NCI-H1417 (cell line): ENCODE measurements at regions not wholly inside any gene's neighbourhood (a gene's known extent, or its start where the extent isn't known, plus 50 kb on each side); places are given as distances from the start of the nearest gene placed in this dataset.
"Not testable (repeated sequence)": the region's sequence is repeated elsewhere in the genome, so short reads cannot be mapped to it uniquely, and the experiment has no call there.

Experiments used
- DNase-seq, 3 experiments: peaks; one replicate each; lab custom pipeline; 2025; lab: John Stamatoyannopoulos, UW

DNA sequence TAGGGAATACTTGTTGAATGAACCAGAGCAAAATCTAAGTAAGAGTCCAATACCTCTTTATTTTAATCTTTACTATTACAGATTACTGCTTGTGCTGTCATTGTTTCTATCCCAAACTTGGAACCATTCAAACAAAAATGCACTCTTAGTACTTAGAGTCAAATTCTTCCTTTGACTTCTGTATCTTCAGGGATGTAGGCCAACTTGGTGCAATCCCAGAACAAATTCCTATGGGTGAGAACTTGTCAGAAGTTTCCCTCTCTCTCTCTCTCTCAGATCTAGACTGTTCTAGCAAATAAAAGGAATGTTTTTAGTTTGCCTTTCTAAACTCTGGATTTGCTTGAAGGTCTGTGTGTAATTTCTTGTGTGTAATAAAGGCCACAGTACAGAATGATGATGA lies 329.0 kb upstream of the TMTC4 start:
- DNase-seq, result no peak

GRCh38 chr13:100989392-100989791 lies 314.8 kb upstream of the TMTC4 start:
- DNase-seq, result no peak

- DNase-seq, result no peak
Measured at GRCh38 chr13:100988921-100989320, 314.3 kb upstream of the TMTC4 start.

- peak; percentile 10 to 81 (median 59) for DNase-seq
Measured at GRCh38 chr13:100987948-100988347, 313.4 kb upstream of the TMTC4 start.

- DNase-seq, result no peak
Measured at GRCh38 chr13:100986571-100986970, 312.0 kb upstream of the TMTC4 start.

- peak in 1 of 3 experiments; percentile 52 for DNase-seq
Measured at GRCh38 chr13:100984085-100984705, 309.6 kb upstream of the TMTC4 start.

- DNase-seq, result no peak
Measured at GRCh38 chr13:100983111-100983510, 308.5 kb upstream of the TMTC4 start.

GRCh38 chr13:100980171-100980570 lies 305.6 kb upstream of the TMTC4 start:
- DNase-seq, result no peak

DNA sequence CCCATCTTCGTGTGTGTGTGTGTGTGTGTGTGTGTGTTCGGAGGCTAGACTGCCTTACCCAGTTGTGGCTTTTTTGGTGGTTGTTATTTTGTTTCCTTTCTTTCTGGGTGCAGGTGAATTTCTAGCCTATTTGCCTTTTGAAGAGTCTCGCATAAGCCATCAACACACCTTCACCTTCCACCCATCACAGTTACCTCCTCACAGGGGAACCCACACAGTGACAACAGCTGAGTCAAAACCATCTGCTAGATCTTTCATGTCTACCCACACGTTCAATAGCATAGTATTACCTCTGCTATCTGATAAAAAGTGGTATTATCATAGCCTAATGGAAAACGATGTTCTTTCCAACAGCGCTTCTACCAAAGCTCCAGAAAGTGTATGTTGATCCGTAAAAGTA lies 303.2 kb upstream of the TMTC4 start:
- no peak for DNase-seq

GRCh38 chr13:100976993-100977392 lies 302.4 kb upstream of the TMTC4 start:
- no peak for DNase-seq

DNA sequence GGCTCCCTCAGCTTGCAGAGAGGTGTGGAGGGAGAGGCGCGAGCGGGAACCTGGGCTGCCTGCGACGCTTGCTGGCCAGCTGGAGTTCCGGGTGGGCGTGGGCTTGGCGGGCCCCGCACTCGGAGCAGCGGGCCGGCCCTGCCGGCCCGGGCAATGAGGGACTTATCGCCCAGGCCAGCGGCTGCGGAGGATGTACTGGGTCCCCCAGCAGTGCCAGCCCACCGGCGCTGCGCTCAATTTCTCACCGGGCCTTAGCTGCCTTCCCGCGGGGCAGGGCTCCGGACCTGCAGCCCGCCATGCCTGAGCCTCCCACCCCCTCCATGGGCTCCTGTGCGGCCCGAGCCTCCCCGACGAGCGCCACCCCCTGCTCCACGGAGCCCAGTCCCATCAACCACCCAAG lies 301.1 kb upstream of the TMTC4 start:
- DNase-seq, result not testable (repeated sequence)

GRCh38 chr13:100962585-100962984 lies 288.0 kb upstream of the TMTC4 start:
- no peak for DNase-seq

GRCh38 chr13:100961186-100961585 lies 286.6 kb upstream of the TMTC4 start:
- DNase-seq, result no peak

DNA sequence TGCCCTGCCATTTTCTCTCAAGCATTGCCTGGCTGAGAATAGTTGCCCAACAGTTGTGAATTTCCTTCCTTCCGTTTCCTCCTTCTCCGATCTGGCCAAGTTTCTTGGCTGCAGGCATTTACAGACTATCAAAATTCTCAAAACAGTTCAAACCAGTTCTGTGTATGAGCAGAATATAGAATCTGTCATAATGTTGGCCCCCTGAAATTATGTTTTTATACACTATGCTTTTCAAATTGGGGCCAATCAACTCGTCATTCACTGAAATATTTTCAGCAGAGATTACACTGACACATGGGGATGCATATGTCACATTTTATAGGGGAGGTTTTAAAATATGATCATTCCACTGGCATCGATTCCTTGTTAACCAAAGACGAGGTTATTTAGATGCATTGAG lies 284.2 kb upstream of the TMTC4 start:
- DNase-seq, result no peak

DNA sequence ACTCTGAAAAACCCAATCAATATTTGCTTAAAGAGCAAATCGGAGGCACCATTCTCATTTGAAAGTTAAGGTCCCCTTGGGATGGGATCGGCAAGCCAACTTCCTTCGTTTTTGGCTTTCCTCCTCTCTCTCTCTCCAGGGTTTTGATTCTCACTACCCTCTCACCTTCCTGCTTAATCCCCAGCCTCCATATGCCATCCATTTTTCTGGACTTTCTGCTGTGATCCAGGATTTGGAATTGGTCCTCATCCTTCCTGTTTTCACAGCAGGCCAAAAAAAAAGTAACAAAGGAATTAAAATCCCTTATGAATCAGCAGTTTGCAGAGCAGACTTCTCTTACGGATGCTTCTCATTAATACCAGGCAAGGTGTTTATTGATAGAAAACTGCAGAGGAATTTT lies 283.1 kb upstream of the TMTC4 start:
- DNase-seq, result no peak

DNA sequence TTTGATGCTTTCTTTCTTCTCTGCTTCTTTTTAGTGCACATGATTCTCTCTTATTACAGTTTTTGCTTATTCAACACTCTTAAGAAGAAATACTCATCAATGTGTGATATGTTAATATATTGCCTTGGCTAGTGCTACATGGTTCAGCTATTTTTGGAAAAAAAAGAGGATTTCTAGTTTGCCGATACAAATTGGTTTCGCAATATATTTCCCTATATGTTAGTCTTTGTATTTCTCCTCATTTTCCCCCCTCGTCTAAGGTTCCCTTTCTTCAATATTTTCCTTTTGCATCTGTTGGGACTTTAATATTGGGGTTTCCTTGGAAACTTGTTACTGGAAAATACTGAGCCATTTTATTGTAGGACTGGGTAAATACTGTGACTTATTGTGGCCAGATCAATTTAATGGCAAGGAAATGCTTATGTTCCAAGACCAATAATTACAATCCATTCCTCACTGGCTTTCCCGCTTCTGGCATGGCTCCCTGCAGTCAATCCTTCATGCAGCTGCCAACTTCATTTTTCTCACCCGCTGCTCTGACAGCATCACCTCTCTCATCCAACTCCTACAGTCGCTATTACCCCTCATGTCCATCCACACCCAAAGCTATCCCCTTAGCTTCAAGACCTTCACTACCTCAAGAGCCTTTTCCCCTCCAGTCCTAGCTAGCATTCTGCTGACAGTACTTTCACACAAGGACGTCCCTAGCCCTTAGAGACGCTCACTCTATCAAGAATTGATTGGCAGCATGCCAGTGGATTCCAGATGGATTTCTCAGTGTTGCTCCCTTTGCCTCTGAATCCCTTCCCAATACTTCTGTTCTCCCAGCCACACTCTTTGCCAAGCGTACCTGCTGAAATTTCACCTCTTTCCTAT lies 280.1 kb upstream of the TMTC4 start:
- DNase-seq, result peak; percentile 23 to 95 (median 78)

- DNase-seq, result peak in 1 of 3 experiments; percentile 25
Measured at GRCh38 chr13:100951016-100951415, 276.4 kb upstream of the TMTC4 start.

DNA sequence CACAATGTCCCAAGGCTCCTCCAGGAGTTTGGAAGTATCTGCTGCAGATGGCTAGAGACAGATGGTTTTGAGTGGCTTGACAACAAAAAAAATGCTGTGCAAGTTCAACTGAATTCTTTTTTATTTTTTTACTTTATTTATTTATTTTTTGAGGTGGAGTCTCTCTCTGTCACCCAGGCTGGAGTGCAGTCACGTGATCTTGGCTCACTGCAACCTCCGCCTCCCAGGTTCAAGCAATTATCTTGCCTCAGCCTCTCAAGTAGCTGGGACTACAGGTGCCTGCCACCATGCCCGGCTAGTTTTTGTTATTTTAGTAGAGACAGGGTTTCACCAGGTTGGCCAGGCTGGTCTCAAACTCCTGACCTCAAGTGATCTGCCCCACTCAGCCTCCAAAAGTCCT lies 274.3 kb upstream of the TMTC4 start:
- DNase-seq, result not testable (repeated sequence)

- no peak for DNase-seq
Measured at GRCh38 chr13:100946588-100946987, 272.0 kb upstream of the TMTC4 start.

GRCh38 chr13:100944791-100945345 lies 270.3 kb upstream of the TMTC4 start:
- DNase-seq, result no peak

DNA sequence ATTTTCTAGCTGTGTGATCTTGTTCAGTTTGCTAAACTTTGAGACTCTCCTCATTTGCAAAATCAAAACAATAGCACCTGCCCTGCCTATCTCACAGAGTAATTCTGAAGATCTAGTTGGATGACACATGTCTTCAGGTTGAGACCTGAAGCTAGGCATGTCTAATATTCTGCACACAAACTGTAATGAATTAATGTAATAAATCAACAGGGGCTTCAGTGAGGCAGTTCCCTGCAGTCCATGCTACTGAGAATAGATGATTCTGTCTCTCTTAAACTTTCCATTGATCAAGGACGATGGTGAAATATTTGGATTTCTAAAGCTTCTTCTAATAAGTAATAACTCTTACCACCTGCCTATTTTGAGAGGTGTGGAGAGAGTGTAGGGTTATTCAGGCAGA lies 268.1 kb upstream of the TMTC4 start:
- no peak for DNase-seq

GRCh38 chr13:100941377-100942368 lies 267.1 kb upstream of the TMTC4 start:
- no peak for DNase-seq
